ENCODE measurements at regions not wholly inside any gene's neighbourhood (a gene's known extent, or its start where the extent isn't known, plus 50 kb on each side); places are given as distances from the start of the nearest gene placed in this dataset.

GRCh38 chr10:106401967-106402366 is 762.5 kb downstream of the SORCS1 start:
- Histone ChIP-seq H3K4me3 (no peak overlapping the region), H3K27me3 (no peaks in the 10 kb centered on the region), H3K36me3 (no peaks in the 10 kb centered on the region), H3K27ac (no peak overlapping the region), H3K4me1 (no peaks in the 10 kb centered on the region), H3K9me3 (no peaks in the 10 kb centered on the region)
- intact Hi-C loops (cut with DNase I; ENCODE audit: low total_unique reads) = no loop called here
- no peak for TF ChIP-seq CTCF (IDR thresholded peaks at IDR 0.05)
- no peak for DNase-seq

DNA sequence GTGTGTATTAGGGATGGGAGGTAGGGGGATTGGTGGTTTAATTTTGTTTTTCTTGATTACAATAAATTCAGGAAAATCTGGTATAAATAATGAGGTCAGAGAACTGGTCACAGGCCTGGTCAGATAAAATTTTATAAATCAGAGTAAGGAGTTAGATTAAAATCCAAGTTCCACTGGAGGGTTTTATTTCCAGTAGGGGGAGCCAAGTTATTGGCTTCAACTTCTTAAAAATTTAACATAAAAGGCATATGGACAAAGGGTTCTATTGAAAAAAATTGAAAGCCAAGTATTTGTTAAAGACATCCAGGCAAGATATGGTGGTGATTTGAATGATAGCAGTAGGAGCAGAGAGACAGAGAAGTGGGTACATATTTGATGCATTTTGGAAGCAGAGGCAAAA is 763.3 kb downstream of the SORCS1 start:
- TF ChIP-seq CTCF (IDR thresholded peaks at IDR 0.05) = no peak
- intact Hi-C loops (cut with DNase I; ENCODE audit: low total_unique reads) = no loop called here
- DNase-seq = no peak
- Histone ChIP-seq H3K36me3 (no peaks in the 10 kb centered on the region), H3K9me3 (no peaks in the 10 kb centered on the region), H3K27me3 (no peaks in the 10 kb centered on the region), H3K4me1 (no peaks in the 10 kb centered on the region), H3K27ac (no peak overlapping the region), H3K4me3 (no peak overlapping the region)

DNA sequence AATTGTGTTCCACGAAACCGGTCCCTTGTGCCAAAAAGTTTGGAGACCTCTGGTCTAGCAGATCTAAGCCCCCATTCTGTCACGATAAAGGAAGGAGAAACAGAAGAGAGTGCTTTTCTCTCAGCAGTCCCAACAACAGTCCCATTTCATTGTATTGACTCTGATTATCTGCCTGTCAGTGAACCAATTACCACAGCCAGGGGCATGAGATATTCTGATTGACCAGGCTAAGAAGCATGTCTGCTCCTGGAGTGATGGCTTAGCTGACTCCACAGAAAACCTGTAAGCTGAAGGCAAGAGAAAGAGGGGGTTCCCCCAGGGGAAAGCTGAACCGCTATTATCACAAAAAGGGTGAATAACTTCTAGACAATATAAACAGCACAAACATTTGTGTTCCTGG is 765.4 kb downstream of the SORCS1 start:
- DNase-seq = no peak
- no peak for TF ChIP-seq CTCF (IDR thresholded peaks at IDR 0.05)
- intact Hi-C loops (cut with DNase I; ENCODE audit: low total_unique reads) = no loop called here
- Histone ChIP-seq H3K9me3 (no peaks in the 10 kb centered on the region), H3K27ac (no peak overlapping the region), H3K27me3 (no peaks in the 10 kb centered on the region), H3K36me3 (no peaks in the 10 kb centered on the region), H3K4me1 (no peaks in the 10 kb centered on the region), H3K4me3 (no peak overlapping the region)

- H3K4me1 ChIP-seq = no peaks in the 10 kb centered on the region
- intact Hi-C loops (cut with DNase I; ENCODE audit: low total_unique reads) = no loop called here
- H3K27ac ChIP-seq = no peak overlapping the region
- DNase-seq = no peak
- H3K27me3 ChIP-seq = no peaks in the 10 kb centered on the region
- no peak overlapping the region for H3K4me3 ChIP-seq
- H3K36me3 ChIP-seq = no peaks in the 10 kb centered on the region
- TF ChIP-seq CTCF (IDR thresholded peaks at IDR 0.05) = no peak
- H3K9me3 ChIP-seq = no peaks in the 10 kb centered on the region
Observed at GRCh38 chr10:106396192-106396591, 768.3 kb downstream of the SORCS1 start.

GRCh38 chr10:106395041-106395749 is 769.3 kb downstream of the SORCS1 start:
- DNase-seq = no peak
- no peak for TF ChIP-seq CTCF (IDR thresholded peaks at IDR 0.05)
- Histone ChIP-seq H3K4me1 (no peaks in the 10 kb centered on the region), H3K27ac (no peak overlapping the region), H3K36me3 (no peaks in the 10 kb centered on the region), H3K4me3 (no peak overlapping the region), H3K27me3 (no peaks in the 10 kb centered on the region), H3K9me3 (no peaks in the 10 kb centered on the region)
- intact Hi-C loops (cut with DNase I; ENCODE audit: low total_unique reads) = no loop called here

DNA sequence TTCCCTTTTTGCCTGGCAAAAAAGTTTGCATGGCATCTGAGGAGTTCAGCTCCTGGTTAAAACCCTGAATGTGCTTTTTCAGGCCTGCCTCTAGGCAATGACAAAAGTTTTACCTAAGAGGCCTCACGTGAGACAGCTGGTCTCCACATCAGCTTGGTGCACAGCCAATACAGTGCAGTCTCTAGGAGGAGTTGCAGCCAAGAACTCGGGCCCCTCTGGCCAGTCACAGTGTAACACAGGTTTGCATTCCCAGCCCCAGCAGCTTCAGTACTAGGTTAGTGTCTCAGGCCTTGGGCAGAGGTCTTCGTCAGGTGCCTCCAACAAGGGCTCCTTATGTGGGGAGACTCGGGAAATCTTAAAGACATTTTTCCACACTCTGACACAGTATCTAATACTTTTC is 771.7 kb downstream of the SORCS1 start:
- no peaks in the 10 kb centered on the region for H3K9me3 ChIP-seq

More for the DNA sequence above, 771.7 kb downstream of the SORCS1 start:
- Histone ChIP-seq H3K27ac (no peak overlapping the region), H3K36me3 (no peaks in the 10 kb centered on the region), H3K4me3 (no peak overlapping the region), H3K27me3 (no peaks in the 10 kb centered on the region), H3K4me1 (no peaks in the 10 kb centered on the region)
- DNase-seq = no peak
- intact Hi-C loops (cut with DNase I; ENCODE audit: low total_unique reads) = no loop called here
- no peak for TF ChIP-seq CTCF (IDR thresholded peaks at IDR 0.05)

Measured in tibial artery (tissue), 4 donors.